NCI-H774 (cell line): ENCODE measurements at regions not wholly inside any gene's neighbourhood (a gene's known extent, or its start where the extent isn't known, plus 50 kb on each side); places are given as distances from the start of the nearest gene placed in this dataset.
A peak's percentile ranks its signal among the peaks of the same experiment; 100 is the strongest.
"Not testable (repeated sequence)": the region's sequence is repeated elsewhere in the genome, so short reads cannot be mapped to it uniquely, and the experiment has no call there.

Experiments used
- DNase-seq: peaks from one replicate; lab custom pipeline; 2025; lab: John Stamatoyannopoulos, UW

DNA sequence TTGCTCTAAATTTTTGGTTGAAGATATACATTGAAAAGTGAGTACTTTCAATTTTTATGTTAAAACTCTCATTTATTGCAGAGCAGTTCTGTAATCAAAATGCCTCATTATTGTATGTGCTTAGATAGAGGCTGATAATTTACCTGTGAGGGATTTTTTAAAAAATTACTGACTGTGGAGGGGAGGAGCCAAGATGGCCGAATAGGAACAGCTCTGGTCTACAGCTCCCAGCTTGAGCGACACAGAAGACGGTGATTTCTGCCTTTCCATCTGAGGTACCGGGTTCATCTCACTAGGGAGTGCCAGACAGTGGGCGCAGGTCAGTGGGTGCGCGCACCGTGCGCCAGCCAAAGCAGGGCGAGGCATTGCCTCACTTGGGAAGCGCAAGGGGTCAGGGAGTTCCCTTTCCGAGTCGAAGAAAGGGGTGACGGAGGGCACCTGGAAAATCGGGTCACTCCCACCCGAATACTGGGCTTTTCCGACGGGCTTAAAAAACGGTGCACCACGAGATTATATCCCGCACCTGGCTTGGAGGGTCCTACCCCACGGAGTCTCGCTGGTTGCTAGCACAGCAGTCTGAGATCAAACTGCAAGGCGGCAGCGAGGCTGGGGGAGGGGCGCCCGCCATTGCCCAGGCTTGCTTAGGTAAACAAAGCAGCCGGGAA is 89.4 kb downstream of the DDX11 start:
- DNase-seq, result not testable (repeated sequence)

DNA sequence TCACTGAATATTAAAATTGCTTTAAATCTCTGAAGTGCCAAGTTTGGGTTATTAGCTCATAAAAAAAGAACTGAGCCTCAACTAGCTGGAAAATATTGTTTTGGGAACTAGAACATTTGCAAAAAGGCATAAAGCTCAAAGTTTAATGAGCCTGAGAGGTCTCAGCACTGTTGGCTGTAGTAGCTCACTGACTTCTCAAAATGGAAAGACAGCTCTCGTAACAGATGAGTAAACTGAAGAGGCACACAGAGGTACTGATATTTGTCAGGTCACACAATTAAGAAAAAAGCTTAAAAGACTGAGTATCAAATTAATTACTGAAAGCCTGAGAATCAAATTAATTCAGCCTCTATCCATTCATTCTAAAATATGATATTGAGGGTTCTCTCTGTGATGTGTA is 100.6 kb downstream of the DDX11 start:
- not testable (repeated sequence) for DNase-seq

DNA sequence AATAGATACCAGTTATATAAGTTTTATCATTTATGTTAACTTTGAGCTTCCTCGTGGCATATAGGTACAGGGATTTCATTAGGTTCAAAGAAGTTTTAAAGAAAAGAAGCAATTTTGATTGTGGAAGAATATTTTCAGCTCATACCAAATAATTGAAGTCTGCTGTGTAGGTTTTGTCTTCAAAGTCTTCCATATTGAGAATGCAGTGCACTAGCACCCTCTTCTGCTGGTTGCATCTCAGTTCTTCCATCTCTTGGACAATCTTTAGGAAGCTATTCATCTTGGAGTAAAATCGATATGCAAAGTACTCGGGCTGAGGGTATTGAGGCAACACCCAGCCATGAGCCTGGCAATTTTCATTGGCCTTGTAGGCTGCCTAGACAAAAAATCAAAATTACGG is 103.9 kb downstream of the DDX11 start:
- DNase-seq, result not testable (repeated sequence)

DNA sequence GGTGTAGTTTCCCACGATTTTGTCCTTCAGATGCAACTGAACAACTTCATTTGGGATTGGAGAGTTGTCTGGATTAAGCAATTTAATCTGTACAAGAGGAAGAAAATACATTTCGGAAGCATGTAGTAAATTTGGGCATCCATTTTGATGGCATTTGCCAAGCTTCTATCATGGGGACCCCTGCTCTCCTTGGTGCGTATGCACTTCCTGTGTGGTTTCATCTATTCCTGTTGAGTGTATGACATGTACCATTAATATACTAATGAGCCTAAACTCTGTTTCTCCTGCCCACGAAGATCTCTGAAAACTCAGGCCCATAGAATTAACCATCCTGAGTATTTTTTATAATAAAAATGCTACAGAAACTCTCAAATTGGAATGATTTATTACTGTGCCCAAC is 105.2 kb downstream of the DDX11 start:
- not testable (repeated sequence) for DNase-seq

DNA sequence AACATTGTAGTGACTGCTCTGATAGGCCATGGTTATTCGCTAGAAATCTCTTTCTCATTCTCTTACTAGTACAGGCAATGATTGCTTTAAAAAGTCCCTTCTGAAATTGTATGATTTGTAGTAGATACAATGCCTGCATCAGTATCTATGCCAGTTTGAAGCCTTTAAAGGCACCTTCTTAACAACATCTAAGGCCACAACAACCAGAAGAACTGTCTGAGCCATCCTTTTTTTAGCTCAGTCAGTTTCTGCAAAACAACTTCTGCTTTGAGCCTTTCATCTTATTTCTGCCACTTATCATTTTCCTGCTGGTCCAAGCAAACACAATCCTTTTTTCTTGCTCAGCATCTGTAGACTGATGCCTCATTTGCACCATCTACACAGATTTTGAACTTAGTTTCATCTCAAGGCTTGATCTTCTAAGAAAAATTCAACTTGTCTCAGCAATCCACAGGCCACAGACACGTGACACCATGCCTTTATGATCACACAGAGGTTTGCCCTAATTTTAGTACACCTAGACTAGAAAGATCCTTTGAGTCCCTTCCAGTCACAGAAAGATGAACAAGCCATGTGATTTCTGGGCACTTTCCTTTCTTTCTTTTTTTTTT is 106.1 kb downstream of the DDX11 start:
- DNase-seq, result not testable (repeated sequence)

DNA sequence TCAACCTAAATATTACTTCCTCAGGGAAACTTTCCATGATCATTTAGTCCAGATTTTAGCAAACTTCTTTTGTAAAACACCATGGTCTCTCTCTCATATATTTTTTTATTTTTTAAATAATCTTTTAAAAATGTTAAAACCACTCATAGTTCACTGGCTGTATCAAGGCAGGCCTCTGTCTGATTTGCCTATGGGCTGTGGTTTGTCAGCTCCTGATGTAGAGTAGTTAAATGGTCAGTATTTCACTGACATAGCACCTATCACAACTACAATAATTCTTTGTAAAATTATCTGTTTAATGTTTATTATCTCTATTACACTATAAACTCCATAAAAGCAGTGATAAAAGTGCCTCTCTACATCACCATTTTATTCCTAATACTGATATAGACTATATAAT is 108.9 kb downstream of the DDX11 start:
- DNase-seq, result not testable (repeated sequence)

DNA sequence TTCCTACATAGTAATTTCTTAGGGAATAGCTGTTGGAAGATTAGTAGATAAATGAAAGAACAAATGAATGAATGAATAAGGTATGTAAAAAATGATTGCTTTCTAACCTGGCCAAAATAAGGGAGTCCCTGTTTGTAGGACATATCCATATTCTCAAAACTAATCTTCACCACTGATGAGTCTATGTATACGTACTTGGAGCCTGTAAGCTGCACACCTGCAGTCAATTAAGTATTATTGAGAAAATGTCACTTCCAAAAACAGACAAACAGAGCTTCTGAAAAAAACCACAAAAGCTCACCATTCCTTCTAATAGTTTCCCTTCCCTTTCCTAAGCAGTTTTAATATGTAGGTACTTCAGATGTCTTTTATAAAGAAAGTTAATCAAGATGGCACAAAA is 109.4 kb downstream of the DDX11 start:
- not testable (repeated sequence) for DNase-seq

DNA sequence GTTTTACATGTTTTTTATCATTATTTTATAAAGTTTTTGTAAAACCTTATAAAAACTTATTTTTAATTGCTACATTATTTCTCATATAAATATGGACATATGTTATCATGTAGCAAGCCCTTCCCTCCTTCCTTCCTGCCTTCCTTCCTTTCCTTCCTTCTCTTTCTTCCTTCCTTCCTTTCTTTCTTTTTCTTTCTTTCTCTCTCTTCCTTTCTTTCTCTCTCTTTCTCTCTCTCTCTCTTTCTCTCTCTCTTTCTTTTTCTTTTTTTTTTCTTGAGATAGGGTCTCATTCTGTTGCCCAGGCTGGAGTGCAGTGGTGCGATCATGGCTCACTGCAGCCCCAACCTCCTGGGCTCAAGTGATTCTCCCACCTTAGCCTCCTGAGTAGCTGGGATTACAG is 110.2 kb downstream of the DDX11 start:
- DNase-seq, result not testable (repeated sequence)

DNA sequence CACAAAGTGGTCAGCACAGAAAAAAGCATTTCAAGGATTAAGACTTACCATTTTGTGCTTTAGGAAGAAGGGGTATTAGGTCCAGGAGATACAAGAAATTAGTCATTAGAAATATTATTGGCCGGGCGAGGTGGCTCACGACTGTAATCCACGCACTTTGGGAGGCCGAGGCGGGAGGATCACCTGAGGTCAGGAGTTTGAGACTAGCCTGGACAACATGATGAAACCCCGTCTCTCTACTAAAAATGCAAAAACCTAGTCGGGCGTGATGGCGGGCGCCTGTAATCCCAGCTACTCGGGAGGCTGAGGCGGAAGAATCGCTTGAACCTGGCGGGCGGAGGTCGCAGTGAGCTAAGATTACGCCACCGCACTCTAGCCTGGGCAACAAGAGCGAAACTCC is 111.0 kb downstream of the DDX11 start:
- not testable (repeated sequence) for DNase-seq

DNA sequence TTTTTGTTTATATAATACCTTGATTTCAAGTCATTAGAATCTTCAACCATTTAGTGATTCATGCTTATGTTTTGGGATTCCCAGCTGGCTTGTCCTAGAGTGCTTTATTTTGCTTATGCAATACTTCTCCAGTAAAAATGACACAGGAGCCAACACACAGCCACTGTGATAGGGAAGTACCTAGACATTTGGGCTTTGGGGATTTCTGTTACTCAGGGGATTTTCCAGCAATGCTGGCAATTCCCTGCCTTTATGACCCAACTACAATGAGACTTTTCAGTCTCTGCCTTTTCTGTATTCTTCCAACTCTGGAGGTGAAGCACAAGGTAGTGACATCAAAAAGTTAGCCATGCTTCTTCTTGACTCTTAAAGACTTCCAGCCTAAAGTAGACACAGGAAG is 119.0 kb downstream of the DDX11 start:
- DNase-seq, result not testable (repeated sequence)

DNA sequence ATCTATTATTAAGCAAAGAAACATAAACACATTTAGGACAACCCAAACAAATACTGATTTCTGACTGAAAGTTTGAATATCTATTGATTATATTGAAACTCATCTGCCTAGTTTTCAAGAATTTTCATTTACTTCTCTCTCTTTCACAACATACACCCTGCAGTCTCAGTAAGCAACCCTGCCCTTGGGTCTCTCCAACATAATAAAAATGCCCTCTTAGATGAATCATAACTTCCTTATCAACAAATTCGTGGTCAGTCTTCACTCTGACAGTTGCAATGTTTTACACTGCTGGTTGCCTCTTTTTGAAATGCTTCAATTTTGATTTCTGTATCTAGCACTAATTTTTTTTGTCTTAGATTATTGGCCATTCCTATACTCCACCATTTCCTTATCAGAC is 122.0 kb downstream of the DDX11 start:
- not testable (repeated sequence) for DNase-seq

DNA sequence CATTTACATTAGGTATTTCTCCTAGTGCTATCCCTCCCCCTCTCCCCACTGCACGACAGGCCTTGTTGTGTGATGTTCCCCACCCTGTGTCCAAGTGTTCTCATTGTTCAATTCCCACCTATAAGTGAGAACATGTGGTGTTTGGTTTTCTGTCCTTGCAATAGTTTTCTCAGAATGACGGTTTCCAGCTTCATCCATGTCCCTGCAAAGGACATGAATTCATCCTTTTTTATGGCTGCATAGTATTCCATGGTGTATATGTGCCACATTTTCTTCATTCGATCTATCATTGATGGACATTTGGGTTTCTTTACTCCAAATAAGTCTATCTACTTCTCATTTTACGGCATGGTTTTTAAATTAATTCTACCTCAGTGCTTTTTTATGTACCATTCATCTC is 125.8 kb downstream of the DDX11 start:
- DNase-seq, result not testable (repeated sequence)

DNA sequence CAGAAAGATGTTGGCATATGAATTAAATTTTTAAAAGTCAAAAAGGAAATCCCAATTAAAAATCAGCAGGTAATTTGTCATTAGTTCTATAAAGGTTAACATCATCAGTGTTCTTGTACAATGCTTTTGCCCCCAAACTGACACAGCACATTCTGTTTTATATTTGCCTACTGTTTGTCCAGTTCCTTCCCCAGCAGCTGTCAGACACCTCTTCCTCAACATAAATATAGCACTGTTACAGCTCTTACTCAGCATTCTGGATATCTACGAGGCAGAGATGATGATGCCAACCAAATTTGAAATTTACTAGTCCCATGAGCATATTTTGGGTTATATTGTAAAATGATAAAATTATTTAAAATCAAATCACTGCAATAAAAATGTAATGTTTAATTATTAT is 124.6 kb downstream of the SINHCAF start:
- DNase-seq, result no peak

DNA sequence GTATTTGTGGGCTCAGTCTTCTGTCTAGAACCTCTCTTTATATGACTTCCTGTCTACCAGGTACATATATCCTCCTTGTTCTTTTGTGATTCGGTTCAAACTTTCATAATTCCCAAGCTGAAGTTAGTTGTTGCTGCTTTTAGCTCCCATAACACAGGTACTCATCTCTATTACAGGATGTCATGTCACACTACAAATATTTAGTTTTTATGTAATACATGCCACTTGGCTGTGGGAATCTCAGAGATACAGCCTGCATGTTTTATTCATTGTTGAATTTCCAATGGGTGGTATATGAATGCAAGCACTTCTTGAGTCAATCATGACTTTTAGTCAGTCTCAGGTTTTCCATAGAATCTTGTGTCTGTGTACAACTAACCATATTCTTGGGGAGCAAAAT is 122.7 kb downstream of the SINHCAF start:
- no peak for DNase-seq

DNA sequence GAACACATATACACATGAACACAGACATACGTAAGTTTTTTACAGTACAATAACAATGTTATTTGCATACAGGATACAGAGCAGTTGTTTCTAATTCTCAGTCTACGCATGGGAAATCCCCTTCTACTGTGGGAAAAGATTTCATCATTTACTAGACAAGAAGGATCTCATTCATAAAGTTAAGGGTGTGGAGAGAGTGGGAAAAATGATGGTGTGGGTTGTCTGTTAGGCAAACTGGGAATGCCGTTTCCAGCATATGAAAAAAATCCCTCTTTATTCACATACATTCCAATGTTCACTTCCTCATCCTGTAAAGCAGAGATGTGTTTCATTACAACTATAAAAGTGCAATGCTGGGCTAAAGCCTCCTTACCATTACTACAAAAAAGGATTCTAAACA is 120.9 kb downstream of the SINHCAF start:
- no peak for DNase-seq

DNA sequence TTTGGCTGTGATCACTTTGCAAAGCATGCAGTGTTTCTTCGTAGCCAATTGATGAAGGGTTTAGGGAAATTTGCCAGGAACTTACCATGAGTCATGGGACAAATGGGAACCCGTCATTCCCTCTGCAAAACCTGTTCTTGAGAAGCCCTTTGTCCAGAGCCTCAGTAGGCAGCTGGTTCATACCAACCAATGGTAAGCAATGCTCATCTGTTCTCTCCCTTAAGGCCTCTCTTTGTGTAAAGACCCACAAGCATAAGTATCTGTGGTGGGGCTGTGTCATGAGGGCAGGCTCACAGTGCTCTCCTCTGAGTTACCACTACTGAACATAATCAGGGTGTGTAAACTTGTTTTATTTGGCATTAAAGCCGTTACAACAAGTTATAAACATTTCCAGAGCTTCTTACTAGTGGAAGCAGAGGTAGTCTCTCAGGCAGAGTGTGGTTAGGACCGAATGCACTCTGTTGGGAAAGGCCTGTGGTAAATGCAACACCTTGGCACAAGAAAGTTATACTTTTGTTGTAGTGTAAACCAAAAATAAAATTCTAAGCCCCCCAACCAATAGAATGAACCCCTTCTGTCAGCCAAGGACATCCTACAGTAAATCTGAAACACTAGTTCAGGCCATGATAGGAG is 119.8 kb downstream of the SINHCAF start:
- peak; percentile 73 for DNase-seq

DNA sequence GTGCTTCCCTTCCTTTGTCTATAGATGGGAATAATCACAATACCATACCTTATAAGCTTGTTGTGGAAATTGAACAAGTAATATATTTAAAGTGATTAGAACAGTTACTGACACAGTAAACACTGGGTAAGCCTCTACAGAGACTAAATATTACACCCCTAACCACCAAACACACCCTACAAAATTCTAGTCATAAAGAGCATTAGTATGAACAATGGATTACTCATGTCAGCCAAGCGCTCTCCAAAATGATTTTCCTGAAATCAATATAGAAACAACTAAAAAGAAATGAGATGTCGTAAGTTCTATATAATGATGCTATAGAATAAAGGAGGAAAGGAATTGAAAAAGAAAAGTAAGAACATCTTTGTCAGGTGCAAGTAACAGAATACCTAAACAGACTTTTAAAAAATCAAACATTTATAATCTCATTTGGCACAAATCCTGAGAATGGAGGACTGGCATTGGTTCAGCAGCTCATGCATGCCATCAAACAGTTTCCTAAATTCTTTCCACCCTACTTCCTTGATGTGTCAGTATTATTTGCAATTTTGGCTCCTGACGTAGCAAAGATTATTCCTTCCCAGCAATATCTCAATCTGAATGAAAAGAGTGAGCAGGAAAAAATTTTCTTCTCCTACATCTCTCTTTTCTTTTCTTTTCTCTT is 118.0 kb downstream of the SINHCAF start:
- DNase-seq, result no peak

DNA sequence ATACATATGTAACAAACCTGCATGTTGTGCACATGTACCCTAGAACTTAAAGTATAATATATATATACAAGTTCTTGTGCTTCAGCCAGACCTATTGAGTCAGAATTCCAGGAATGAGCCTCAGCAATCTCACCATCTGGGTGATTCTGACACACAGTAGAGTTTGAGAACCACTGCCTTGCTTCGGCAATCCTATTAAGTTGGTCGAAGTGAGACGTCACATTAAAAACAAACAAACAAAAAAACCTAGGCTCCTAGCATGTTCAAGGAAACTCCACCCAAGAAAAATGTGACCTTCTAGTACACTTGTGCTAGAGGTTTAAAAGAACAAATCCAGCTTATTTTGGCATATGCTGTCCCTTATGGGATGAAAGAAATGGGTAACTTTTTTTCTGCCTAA is 115.8 kb downstream of the SINHCAF start:
- no peak for DNase-seq

DNA sequence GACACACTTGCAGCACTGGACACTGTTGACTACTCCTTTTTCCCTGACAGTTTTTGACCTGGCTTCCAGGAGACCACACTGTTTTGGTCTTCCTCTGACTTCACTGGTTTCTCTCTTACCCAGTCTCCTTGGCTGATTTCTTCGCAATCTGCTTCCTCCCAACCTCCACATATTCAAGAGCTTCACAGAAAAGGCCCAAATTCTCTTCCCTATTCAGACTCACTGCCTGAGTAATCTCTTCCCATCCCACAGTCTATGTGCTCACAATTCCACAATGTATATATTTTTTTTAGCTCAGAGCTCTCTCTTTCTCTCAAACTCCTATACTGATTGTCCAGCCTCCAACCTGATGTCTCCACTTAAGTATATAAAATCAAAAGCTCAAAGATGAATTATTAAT is 115.4 kb downstream of the SINHCAF start:
- no peak for DNase-seq

DNA sequence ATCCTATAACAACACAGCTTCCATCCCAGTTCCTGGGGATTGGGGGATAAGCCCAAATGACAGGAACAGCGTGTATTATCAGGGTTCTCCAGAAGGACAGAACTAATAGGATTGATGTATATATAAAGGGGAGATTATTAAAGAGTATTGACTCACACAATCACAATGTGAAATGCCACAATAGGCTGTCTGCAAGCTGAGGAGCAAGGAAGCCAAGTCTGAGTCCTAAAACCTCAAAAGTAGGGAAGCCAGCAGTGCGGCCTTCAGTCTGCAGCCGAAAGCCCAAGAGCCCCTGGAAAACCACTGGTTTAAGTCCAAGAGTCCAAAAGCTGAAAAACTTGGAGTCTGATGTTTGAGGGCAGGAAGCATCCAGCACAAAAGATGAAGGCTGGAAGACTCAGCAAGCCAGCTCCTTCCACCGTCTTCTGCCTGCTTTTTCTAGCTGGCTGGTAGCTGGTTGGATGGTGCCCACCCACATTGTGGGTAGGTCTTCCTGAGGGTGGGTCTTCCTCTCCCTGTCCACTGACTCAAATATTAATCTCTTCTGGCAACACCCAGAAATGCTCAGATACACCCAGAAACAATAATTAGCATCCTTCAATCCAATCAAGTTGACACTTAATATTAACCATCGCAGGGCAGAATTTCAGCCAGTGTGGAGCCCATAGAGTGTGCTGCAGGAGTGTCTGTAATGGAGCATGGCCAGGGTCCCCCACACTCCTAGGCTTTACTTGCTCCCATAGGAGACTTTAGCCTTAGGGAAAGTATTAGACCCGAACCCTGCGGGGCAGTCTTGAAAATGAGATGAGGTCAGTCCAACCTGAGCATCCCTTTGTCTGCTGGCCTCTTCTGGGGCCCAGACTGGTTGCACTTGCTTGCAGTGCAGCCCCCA is 111.1 kb downstream of the SINHCAF start:
- no peak for DNase-seq

DNA sequence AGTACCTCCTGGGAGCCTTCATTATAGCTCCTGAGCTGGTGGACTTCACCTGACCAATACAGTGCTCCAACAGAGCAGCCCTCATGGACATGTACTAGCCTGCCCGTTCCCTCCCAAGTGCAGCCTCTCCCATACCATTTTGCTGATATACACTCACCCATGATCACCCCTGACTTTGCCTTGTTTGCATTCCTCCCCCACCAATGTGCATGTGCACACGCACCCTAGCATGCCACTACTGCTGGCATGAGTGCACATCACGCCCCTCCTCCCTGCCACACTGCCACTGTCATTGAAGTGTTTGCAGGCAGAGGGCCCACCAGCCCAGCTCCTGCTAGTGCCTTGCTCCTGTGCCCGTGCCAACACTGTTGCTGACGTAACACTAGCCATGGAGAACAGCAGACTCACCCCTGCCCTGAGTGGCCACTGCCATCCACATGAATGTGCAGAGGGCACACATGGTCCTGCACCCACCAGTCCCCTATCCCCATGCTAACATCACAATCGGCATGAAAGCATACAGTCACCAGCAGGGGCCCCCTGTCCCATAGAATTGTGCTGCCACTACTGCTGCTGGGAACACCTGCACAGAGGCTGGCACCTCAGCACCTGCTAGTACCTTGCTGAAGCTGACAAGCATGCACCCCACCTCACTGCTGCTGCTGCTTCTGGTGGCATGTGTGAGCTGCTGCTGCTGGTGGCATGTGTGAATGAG is 110.3 kb downstream of the SINHCAF start:
- peak; percentile 85 for DNase-seq
